Right cardiac atrium (tissue), 5 donors: ENCODE measurements at regions not wholly inside any gene's neighbourhood (a gene's known extent, or its start where the extent isn't known, plus 50 kb on each side); places are given as distances from the start of the nearest gene placed in this dataset.
"Not testable (repeated sequence)": the region's sequence is repeated elsewhere in the genome, so short reads cannot be mapped to it uniquely, and the experiment has no call there.

Experiments used
- ATAC-seq, 2 donors: fragments of 200-7000 bp; cut with Tn5 transposase; one replicate each; pipeline versions ENCODE4 v1.8.0 to v1.9.1; 2020; ENCODE audit warnings: moderate library complexity in 2 of 2, mild to moderate bottlenecking in 1 of 2
- DNase-seq, 3 donors: peaks; one replicate each; pipeline ENCODE4 v3.0.0-alpha.2; 2020
- H3K27ac ChIP-seq: one replicate; pipeline ENCODE4 v1.5.1; 2013; ENCODE audit warnings: mild to moderate bottlenecking, low read length, control low read depth, moderate library complexity
- H3K27me3 ChIP-seq: one replicate; pipeline ENCODE4 v1.6.1; 2013; ENCODE audit not compliant: control insufficient read depth, insufficient read depth
- H3K4me1 ChIP-seq: one replicate; pipeline ENCODE4 v1.6.1; 2013; ENCODE audit warnings: low read length; ENCODE audit not compliant: control insufficient read depth, insufficient read depth
- H3K4me3 ChIP-seq: one replicate; pipeline ENCODE4 v1.5.1; 2013; ENCODE audit warnings: low read length, control low read depth
- H3K9me3 ChIP-seq: one replicate; pipeline ENCODE4 v1.6.1; 2013; ENCODE audit warnings: low read length; ENCODE audit not compliant: control insufficient read depth
- WGBS: extraction: QIAGEN DNeasy Blood & Tissue Kit; methylation state at CpG from one replicate; pipeline ENCODE4 v1.1.7; 2013; 5-methylcytosine and 5-hydroxymethylcytosine counted together
- intact Hi-C, 4 donors: fragments of 100-400 bp; cut with DNase I; formaldehyde crosslinking; loops; one replicate each; pipeline versions ENCODE4 v1.11.0 to v1.14.0; 2022 to 2023
- donor health status: healthy with polysubstance abuse.
- donor health status: DM: no; HTN: yes; CAD: no.
- donor health status: DM: no; HTN: no; CAD: no.
- donor health status: DM: no; HTN: yes; CAD: no; lungs with severe emphysema.
- donor health status: DM: yes; HTN: yes; CAD: no.

DNA sequence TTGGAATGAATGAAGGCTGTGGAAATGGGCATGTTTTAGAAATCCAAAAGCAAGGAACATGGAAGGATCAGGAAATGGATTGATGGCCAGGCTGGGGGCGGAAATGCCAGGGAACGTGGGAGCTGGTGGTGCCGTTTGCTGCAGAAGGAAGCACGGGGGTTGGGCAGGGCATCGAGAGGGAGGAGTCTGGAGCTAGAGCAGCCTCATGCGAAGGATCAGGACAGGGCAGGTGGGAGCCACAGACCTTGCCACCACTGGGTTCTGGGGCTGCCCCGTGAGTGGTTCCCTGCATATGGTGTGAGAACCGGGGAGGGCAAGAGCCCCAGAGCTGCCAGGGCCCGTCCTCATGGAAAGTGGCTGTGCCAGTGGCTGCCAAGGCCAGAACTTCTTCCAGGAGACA, 193.8 kb upstream of the ZNF32 start:
- intact Hi-C loops, result no loop called here
- H3K9me3 ChIP-seq, result no peaks in the 10 kb centered on the region
- no peak for ATAC-seq
- no peak overlapping the region for H3K4me3 ChIP-seq
- WGBS, result 87% methylated on average over 9 of the region's 9 CpGs
- DNase-seq, result no peak
- H3K4me1 ChIP-seq, result peaks cover 8% of the 10 kb centered on the region
- no peak overlapping the region for H3K27ac ChIP-seq
- no peaks in the 10 kb centered on the region for H3K27me3 ChIP-seq

DNA sequence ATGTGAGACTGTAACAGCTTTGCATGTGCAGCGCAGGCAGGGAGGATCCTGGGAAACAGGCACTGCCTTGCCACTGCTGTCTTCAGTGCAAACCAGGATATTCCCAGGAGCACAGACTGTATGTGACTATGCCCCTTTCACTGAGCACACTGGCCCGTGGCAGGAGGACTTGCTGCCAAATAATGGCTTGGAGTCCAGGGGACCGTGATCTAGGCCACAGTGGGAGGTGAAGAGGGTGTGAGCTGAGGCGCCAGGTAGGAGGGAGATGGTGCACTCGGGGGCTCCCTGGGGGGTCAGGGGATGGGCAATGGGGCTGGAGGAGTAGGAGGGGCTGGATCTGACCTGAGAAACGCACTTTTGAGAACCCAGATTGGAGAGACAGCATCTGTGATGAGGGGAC, 193.4 kb upstream of the ZNF32 start:
- peaks cover 8% of the 10 kb centered on the region for H3K4me1 ChIP-seq
- ATAC-seq (no peak), DNase-seq (no peak)
- no peaks in the 10 kb centered on the region for H3K9me3 ChIP-seq
- H3K27me3 ChIP-seq, result no peaks in the 10 kb centered on the region
- intact Hi-C loops, result no loop called here
- H3K4me3 ChIP-seq, result no peak overlapping the region
- WGBS, result 92% methylated on average over 6 of the region's 6 CpGs
- no peak overlapping the region for H3K27ac ChIP-seq

DNA sequence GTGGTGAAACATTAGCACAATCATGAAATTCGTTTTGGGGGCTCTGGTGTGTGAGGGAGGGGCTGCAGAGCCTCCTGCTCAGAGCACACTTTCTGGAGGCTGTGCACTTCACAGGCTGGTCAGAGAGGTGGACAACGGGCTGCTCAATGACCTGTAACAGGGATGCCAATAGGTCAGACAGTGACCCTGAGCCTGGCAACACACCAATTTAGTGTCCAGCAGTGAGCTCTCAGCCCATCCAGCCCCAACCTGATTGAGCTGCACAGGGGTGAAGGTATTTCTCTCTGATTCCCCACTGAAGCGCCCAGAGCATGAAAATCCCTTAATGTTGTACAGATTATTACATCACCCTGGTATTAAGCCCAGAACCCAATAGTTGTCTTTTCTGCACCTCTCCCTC, 191.3 kb upstream of the ZNF32 start:
- intact Hi-C loops, result no loop called here
- Histone ChIP-seq H3K27me3 (no peaks in the 10 kb centered on the region), H3K27ac (no peak overlapping the region), H3K9me3 (no peaks in the 10 kb centered on the region), H3K4me3 (no peak overlapping the region), H3K4me1 (peaks cover 2% of the 10 kb centered on the region)
- no peak for DNase-seq
- no peak for ATAC-seq
- WGBS, result 84% methylated on average over 3 of the region's 3 CpGs

DNA sequence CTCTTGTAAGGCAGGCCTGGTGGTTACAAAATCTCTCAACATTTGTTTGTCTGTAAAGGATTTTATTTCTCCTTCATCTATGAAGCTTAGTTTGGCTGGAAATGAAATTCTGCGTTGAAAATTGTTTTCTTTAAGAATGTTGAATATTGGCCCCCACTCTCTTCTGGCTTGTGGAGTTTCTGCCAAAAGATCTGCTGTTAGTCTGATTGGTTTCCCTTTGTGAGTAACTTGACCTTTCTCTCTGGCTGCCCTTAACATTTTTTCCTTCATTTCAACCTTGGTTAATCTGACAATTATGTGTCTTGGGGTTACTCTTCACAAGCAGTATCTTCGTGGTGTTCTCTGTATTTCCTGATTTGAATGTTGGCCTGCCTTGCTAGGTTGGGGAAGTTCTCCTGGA, 186.1 kb upstream of the ZNF32 start:
- ATAC-seq, H3K27ac ChIP-seq, H3K9me3 ChIP-seq, H3K27me3 ChIP-seq, intact Hi-C loops, DNase-seq, H3K4me1 ChIP-seq, H3K4me3 ChIP-seq: not testable (repeated sequence)
- WGBS, result 55% methylated on average over 2 of the region's 2 CpGs

DNA sequence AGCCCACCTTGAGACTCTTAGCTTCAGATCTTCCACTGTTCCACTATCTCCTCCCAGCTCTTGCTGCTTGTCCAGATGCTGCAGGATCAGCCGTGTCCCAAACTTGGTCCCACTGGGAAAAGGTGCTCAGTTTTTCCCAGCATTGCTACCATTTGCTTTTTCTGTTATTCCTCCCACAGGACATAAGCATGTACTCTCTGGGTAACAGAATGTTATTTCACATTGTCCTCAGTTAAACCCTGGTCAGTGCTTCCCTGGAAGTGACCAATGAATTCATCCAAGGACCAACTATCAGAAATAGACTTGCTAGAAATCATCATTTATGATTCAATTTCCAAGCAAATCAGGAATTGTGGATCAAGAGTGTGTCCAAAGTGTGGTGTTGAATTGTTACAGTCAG, 179.2 kb upstream of the ZNF32 start:
- peaks cover 2% of the 10 kb centered on the region for H3K4me1 ChIP-seq
- DNase-seq (no peak), ATAC-seq (no peak)
- H3K9me3 ChIP-seq, result no peaks in the 10 kb centered on the region
- intact Hi-C loops, result loop anchor here in 1 of 4 donors (10.0 kb wide), 1 partner anchor 133 kb away; no protein-coding TSS in a partner anchor
- no peak overlapping the region for H3K27ac ChIP-seq
- H3K27me3 ChIP-seq, result no peaks in the 10 kb centered on the region
- no peak overlapping the region for H3K4me3 ChIP-seq
- 87% methylated on average over 1 of the region's 1 CpG for WGBS

DNA sequence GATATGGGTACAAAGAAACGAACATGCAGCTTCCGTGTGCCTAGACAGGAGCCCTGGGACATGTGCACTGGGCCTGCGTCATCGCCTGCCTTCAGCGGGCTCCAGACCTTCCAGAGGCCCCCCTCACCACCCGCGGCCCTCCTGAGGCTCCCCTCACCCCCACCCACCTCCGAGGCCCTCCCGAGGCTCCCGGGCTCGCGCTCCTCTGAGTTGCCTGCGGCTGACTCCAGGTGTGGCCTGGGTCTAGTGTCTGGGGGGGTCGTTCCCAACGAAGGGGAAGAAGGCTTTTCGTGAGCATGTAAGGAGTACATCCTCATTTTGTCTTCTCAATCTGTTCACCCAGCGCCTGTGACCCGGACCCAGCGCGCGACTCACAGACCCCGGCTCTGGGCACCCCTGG, 177.3 kb upstream of the ZNF32 start:
- 93% methylated on average over 22 of the region's 22 CpGs for WGBS
- peaks cover 2% of the 10 kb centered on the region for H3K4me1 ChIP-seq

DNA sequence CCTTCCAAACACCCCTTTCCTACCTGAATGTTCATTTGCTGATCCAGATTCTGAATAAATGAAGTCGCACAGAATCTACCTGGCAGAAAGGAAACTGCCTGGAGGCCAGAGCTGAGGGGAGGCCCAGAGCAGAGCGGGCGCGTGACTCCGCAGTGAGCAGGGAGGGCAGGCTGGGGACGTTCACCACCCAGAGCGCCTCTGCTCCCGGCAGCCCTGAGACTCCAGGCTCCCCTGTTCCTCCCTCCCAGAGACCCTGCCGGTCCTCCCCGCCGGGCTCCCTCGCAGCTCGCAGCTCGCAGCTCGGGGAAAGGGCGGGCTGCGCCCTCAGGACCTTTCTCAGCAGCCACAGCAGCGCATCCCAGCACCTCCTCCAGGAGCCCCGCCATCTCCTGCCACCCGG, 176.7 kb upstream of the ZNF32 start:
- intact Hi-C loops, result loop anchor here in 1 of 4 donors (10.0 kb wide), 1 partner anchor 131 kb away; no protein-coding TSS in a partner anchor
- ATAC-seq, result peak; percentile 24 to 50
- Histone ChIP-seq H3K4me3 (no peak overlapping the region), H3K9me3 (no peaks in the 10 kb centered on the region), H3K27ac (peak overlapping the region; percentile 57), H3K27me3 (no peaks in the 10 kb centered on the region), H3K4me1 (peaks cover 2% of the 10 kb centered on the region)
- WGBS, result 95% methylated on average over 20 of the region's 20 CpGs
- peak in 1 of 3 donors; percentile 57 for DNase-seq

More for the DNA sequence above, 177.3 kb upstream of the ZNF32 start:
- ATAC-seq (peak in 1 of 2 donors; percentile 4), DNase-seq (no peak)
- H3K4me3 ChIP-seq, result no peak overlapping the region
- H3K27me3 ChIP-seq, result no peaks in the 10 kb centered on the region
- intact Hi-C loops, result loop anchor here in 1 of 4 donors (10.0 kb wide), 1 partner anchor 131 kb away; no protein-coding TSS in a partner anchor
- no peaks in the 10 kb centered on the region for H3K9me3 ChIP-seq
- H3K27ac ChIP-seq, result no peak overlapping the region

DNA sequence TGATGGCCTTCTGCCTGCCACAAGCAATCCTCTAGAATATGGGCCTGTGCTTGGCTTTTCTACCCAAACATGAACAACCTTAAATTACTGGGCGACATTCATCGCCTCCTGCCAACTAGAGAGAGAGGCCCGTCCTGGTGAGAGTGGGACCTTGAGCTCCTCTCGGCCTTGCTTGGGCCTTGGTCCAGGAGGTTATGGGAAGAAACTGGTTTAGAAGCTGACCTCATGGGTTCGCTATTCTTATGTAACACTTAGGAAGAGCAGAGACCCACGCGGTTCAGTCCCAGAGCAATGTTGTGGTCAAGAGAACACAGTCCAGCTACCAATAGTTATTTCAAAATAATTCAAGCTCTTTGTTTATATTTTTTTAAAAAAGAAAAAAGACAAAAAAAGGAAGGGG, 176.3 kb upstream of the ZNF32 start:
- intact Hi-C loops, result loop anchor here in 1 of 4 donors (10.0 kb wide), 1 partner anchor 130 kb away; no protein-coding TSS in a partner anchor
- H3K27ac ChIP-seq, result peak overlapping the region; percentile 96
- 41% methylated on average over 7 of the region's 7 CpGs for WGBS
- no peaks in the 10 kb centered on the region for H3K27me3 ChIP-seq
- DNase-seq (peak; percentile 79 to 90 (median 83)), ATAC-seq (peak; percentile 92)
- H3K9me3 ChIP-seq, result no peaks in the 10 kb centered on the region
- H3K4me3 ChIP-seq, result no peak overlapping the region
- H3K4me1 ChIP-seq, result peaks cover 2% of the 10 kb centered on the region

DNA sequence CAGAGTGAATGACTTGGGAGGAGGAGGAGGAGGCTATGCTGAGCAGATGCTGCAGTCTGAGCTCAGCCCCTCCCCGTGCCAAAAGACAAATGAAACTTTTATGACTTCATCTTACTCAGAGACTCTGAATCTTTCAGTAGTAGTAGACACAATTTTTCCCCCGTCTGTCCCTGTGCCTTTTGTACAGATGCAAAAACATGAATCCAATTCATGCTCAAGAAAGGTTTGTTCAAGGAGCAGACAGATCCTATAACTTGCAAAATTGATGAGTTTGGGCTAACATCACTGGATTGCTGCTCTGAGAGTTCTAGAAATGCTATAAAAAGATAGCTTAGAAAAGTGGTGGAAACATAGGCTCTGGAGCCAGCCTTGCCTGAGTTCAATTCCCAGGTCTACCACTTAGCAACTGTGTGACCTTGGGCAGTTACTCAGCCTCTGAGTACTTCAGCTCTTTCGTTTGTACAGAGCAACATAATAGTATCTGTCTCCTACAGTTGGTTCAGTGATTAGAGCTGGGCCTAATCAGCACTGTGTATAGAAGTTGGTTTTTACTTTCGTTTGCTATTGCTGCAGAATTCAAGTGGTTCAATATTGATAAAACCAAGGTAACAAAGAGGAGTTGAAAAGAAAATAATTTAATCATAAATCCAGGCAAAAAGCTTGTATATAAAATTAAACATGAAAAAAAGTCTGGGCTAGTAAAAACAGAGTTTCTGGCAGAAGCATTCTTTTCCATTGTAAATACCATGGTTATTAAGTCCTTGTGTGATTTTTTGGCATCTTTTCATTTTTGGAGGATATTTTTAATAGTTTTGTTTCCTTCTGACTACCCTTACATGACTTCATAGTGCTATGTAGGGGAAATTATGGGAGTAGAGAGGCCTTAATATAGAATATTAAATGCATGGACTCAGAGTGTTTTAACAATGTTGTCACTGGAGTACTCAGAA, 174.2 kb upstream of the ZNF32 start:
- no peak for DNase-seq
- Histone ChIP-seq H3K9me3 (no peaks in the 10 kb centered on the region), H3K4me3 (no peak overlapping the region), H3K27ac (peak overlapping the region; percentile 55), H3K4me1 (peaks cover 2% of the 10 kb centered on the region), H3K27me3 (no peaks in the 10 kb centered on the region)
- peak; percentile 9 to 33 for ATAC-seq
- intact Hi-C loops, result loop anchor here in 1 of 4 donors (10.0 kb wide), 1 partner anchor 128 kb away; no protein-coding TSS in a partner anchor
- WGBS, result 39% methylated on average over 4 of the region's 4 CpGs

DNA sequence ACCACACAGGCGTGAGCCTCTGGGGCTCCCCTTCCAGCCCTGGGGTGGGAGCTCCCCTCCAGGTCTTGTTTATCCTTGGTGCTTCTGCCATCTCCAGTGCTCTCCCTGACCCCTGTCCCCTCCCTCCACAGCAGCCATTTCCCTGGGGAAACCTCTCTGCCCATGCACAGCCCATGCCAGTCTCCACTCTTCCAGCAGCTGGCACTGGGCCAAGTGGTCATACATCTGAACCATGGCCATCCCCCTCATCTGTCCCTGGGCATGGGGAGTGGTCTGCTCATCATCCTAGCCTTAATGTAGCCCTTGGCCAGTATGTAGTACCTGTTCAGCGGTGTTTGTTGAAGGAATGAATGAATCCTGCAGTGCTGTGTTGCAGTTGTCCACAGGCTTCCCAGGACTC, 172.4 kb upstream of the ZNF32 start:
- H3K27ac ChIP-seq, result no peak overlapping the region
- intact Hi-C loops, result loop anchor here in 1 of 4 donors (10.0 kb wide), 1 partner anchor 126 kb away; no protein-coding TSS in a partner anchor
- WGBS, result 87% methylated on average over 2 of the region's 2 CpGs
- no peak for ATAC-seq
- no peaks in the 10 kb centered on the region for H3K27me3 ChIP-seq
- H3K4me3 ChIP-seq, result no peak overlapping the region
- DNase-seq, result peak in 1 of 3 donors; percentile 66
- no peaks in the 10 kb centered on the region for H3K9me3 ChIP-seq
- H3K4me1 ChIP-seq, result peaks cover 5% of the 10 kb centered on the region

DNA sequence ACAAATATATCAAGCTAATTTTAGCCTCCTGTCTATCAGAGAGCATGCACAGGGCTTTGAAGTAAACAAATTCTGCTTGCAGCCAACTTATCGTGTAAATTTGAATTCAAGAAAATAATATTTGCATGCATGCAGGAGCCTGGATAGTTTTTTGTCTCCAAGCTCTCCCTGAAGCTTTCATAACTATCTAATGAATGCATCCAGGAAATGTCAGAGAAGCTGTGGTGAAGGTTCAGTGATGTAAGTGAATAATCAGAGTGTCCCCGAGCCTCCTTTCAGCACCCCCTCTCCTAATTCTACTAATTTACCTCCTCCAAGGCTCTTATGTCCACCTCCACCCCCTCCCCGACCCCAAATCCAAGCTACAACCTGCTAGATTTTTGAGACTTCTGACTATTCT, 172.0 kb upstream of the ZNF32 start:
- no peaks in the 10 kb centered on the region for H3K9me3 ChIP-seq
- no peaks in the 10 kb centered on the region for H3K27me3 ChIP-seq
- WGBS, result 55% methylated on average over 3 of the region's 3 CpGs
- H3K4me3 ChIP-seq, result no peak overlapping the region
- peaks cover 5% of the 10 kb centered on the region for H3K4me1 ChIP-seq
- intact Hi-C loops, result loop anchor here in 1 of 4 donors (10.0 kb wide), 1 partner anchor 126 kb away; no protein-coding TSS in a partner anchor
- no peak for DNase-seq
- H3K27ac ChIP-seq, result no peak overlapping the region
- ATAC-seq, result no peak
